ENCODE measurements at regions not wholly inside any gene's neighbourhood (a gene's known extent, or its start where the extent isn't known, plus 50 kb on each side); places are given as distances from the start of the nearest gene placed in this dataset.

GRCh38 chr5:173742432-173742816 is 126.0 kb upstream of the BOD1 start:
- no peak overlapping the region for H3K4me3 ChIP-seq (replicated peaks; ENCODE audit: low read depth, low read length)

GRCh38 chr5:173743641-173744343 is 127.3 kb upstream of the BOD1 start:
- no peak overlapping the region for H3K4me3 ChIP-seq (replicated peaks; ENCODE audit: low read depth, low read length)
- TF ChIP-seq CTCF (IDR thresholded peaks at IDR 0.05; ENCODE audit: low read length, missing control alignments), result no peak
- DNase-seq (ENCODE audit: low read depth), result no peak

More at GRCh38 chr5:173742432-173742816, 126.0 kb upstream of the BOD1 start:
- no peak for TF ChIP-seq CTCF (IDR thresholded peaks at IDR 0.05; ENCODE audit: low read length, missing control alignments)
- DNase-seq (ENCODE audit: low read depth), result no peak

- no peak for TF ChIP-seq CTCF (IDR thresholded peaks at IDR 0.05; ENCODE audit: low read length, missing control alignments)
- H3K4me3 ChIP-seq (replicated peaks; ENCODE audit: low read depth, low read length), result no peak overlapping the region
- DNase-seq (ENCODE audit: low read depth), result no peak
Measured at GRCh38 chr5:173744551-173744950, 128.1 kb upstream of the BOD1 start.

- H3K4me3 ChIP-seq (replicated peaks; ENCODE audit: low read depth, low read length), result no peak overlapping the region
- no peak for DNase-seq (ENCODE audit: low read depth)
- TF ChIP-seq CTCF (IDR thresholded peaks at IDR 0.05; ENCODE audit: low read length, missing control alignments), result no peak
Measured at GRCh38 chr5:173745123-173745522, 128.7 kb upstream of the BOD1 start.

- H3K4me3 ChIP-seq (replicated peaks; ENCODE audit: low read depth, low read length), result no peak overlapping the region
- no peak for DNase-seq (ENCODE audit: low read depth)
- TF ChIP-seq CTCF (IDR thresholded peaks at IDR 0.05; ENCODE audit: low read length, missing control alignments), result no peak
Measured at GRCh38 chr5:173745557-173745956, 129.1 kb upstream of the BOD1 start.

- no peak for DNase-seq (ENCODE audit: low read depth)
- no peak for TF ChIP-seq CTCF (IDR thresholded peaks at IDR 0.05; ENCODE audit: low read length, missing control alignments)
- no peak overlapping the region for H3K4me3 ChIP-seq (replicated peaks; ENCODE audit: low read depth, low read length)
Measured at GRCh38 chr5:173746047-173746646, 129.7 kb upstream of the BOD1 start.

- H3K4me3 ChIP-seq (replicated peaks; ENCODE audit: low read depth, low read length), result no peak overlapping the region
- TF ChIP-seq CTCF (IDR thresholded peaks at IDR 0.05; ENCODE audit: low read length, missing control alignments), result no peak
- no peak for DNase-seq (ENCODE audit: low read depth)
Measured at GRCh38 chr5:173747876-173748275, 131.4 kb upstream of the BOD1 start.
